ENCODE measurements at regions not wholly inside any gene's neighbourhood (a gene's known extent, or its start where the extent isn't known, plus 50 kb on each side); places are given as distances from the start of the nearest gene placed in this dataset.

DNA sequence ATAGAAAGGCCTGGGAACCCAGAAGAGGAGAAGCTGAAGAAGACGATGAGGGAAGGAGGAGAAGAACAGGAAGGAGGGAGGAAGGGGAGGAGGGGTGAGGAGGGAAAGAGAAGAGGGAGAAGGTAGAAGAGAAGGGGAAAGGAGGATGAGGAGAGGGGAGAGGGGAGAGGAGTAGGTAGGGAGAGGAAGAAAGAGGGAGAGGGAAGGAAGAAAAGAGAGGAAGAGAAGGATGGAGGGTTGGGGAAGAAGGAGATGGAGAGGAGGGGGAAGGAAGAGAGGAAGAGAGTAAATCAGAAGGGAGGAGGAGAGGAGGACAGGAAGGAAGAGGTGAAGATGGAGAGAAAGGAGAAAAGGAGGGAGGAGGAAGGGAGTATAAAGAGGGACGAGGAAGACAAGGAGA is 109.6 kb upstream of the IRX6 start:
- no peak for DNase-seq (ENCODE audit: low read depth in 3 of 3, low spot score in 1 of 3)

DNA sequence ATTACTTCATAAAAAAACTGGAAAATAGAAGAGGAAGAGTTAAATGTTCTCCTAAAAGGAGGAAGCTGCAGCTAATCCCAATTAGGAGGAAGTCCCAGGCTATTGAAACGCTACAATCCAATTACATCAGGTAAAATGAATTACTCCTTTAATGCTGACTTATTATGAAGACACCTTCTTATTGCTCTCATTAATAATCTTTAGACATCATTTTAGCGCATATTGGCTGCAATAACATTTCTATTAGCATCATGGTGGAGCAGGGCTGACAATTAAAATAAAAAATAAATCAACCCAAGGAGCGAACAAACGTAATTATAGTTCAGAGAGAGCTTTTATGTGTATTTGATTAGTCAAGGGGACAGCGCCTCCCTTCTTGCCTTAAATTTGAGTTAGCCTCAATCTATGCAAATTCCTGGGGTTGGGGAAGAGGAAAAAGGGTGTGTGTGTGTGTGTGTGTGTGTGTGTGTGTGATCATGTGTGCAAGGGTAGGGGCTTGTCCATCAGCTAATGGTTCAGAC is 109.0 kb upstream of the IRX6 start:
- no peak for DNase-seq (ENCODE audit: low read depth in 3 of 3, low spot score in 1 of 3)

DNA sequence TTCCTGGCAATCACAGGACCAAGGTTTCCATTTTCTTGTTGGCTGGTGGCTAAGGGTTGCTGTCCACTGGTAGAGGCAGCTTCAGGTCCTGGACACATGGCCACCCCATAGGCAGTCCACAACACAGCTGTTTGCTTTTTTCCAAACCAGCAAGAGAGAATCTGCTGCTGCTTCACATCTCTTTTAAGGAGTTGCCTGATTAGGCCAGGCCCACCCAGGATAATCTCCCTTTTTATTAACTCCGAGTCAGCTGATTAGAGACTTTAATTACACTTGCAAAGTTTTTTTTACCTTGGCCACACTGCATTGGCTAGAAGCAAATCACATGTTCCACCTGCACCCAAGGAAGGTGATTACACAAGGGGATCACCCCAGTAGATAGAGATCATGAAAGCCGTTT is 106.6 kb upstream of the IRX6 start:
- no peak for DNase-seq (ENCODE audit: low read depth in 3 of 3, low spot score in 1 of 3)

DNA sequence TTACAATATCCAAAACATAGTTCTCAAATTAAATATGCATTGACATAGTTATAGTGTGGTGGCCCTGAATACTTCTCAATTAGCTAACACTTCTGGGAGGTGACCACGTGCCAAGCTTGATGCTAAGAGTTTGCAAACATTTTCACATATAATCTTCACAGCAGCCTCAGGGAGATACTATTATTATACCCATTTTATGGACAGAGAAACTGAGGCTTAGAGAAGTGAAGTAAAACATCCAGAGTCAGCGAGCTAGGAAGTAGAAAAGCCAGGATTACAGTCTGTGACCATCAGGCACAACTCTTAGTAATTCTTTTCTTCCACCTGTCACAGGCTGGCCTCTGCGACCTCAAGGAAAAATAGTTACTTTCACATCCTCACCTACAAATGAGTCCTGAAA is 102.2 kb upstream of the IRX6 start:
- DNase-seq (ENCODE audit: low read depth in 3 of 3, low spot score in 1 of 3): no peak

DNA sequence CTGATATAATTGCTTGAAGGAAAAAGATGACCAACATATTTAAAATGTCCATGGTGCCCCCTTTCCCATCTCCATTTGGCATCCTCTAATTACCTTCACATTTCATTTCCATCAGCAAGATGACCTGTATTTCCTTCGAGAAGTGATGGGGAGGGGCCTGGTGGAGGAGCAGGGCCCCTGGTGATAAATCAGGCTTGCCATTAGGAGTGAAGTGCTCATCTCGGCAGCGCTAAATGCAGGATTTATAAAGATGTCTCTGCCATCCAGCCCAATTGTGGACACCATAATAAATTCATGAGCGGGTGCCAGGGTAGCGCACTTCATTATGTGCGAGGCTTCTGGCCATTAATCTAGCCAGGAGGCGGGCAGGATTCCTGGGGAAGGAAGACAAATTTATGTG is 101.5 kb upstream of the IRX6 start:
- no peak for DNase-seq (ENCODE audit: low read depth in 3 of 3, low spot score in 1 of 3)

DNA sequence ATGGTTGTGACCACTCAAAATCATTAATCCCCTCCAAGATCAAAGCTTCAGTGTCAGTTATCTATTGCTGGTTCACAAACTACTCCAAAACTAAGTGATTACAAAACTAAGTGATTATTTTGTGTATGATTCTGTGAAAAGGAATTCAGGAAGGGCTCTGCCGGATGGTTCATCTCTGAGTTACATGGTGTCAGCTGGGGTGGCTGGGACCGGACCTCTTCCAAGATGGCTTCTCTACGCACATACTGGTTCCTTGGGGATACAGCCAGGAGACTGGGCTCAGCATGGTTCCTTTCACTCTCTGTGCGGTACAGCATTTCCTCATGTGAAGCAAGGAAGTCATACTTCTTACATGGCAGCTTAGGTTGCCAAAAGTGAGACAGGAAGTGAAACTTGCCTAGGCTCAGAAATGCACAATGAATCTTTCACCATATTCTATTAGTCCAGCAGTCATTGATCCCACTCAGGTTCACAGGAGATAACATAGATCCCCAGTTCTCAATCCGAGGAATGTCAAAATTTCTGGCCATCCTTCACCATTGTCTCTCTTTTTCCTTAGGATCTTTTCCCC is 97.9 kb upstream of the IRX6 start:
- no peak for DNase-seq (ENCODE audit: low read depth in 3 of 3, low spot score in 1 of 3)

DNA sequence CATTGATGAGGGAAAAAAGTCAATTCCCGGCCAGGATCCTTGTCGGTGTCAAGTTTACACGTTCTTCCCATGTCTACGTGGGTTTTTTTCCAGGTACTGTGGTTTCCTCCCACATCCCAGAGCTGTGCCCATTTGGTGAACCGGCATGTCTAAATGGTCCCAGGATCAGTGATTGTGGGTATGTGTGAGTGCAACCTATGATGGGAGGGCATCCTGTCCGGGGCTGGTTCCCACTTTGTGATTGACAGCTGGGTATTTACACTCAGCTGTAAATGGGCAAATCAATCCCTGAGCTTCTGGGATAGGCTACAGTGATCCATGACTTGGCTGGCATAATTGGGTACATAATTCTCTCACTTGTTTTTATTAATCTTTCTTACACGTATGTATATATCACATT is 91.2 kb upstream of the IRX6 start:
- no peak for DNase-seq (ENCODE audit: low read depth in 3 of 3, low spot score in 1 of 3)

DNA sequence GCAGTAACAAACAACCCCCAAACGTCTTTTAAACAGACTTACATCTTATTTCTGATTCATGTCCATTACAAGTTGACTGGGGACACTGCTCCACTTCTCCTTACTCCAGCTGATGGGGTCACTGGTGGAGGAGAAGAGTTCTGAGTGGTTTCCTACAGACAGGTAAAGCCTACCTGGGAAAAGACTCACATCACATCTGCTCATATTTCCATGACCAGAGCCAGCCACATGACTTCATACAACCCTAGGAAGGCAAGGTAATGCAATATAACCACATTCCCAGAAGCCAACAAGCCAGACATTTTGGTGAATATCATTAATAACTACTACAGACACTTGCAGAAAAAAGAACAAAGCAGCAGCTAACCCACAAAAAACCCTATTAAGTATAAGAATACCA is 90.5 kb upstream of the IRX6 start:
- DNase-seq (ENCODE audit: low read depth in 3 of 3, low spot score in 1 of 3): no peak

DNA sequence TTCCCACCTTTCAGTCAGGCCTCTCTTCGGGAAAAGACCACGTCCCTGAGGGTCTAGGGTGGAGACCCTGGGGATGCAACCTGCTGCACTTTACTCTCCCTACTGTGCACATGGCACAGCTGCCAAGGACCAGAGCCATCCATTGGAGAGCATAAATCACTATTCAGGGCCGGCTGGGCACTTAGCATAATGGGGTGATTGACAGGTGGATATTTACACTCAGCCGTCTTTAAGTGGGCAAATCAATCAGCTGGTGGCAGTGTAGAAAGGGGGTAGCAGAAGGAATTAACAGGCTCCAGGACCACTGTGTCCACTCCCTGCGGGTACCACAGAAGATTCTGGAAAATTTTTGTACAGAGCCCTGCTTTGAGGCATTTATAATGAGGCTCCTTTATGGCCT is 87.3 kb upstream of the IRX6 start:
- DNase-seq (ENCODE audit: low read depth in 3 of 3, low spot score in 1 of 3): no peak

DNA sequence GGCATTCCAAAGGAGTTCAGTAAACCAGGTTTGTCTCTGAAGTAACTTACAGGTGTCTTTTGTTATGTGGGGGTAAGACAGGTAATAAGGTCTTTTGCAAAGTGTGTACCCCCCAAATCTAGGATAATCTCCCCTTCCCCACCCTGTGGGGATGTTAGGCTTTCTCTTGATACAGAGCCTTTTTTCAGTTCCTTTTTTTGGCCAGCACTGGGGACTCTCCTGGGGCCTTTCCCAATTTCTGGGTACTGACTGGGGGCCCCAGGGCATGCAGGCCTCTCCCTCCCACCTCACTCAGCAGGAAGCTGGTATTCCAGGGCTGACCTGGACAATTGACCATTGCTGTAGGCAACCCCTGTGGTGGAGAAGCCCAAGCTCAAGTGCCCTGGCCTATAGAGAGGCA is 84.3 kb upstream of the IRX6 start:
- DNase-seq (ENCODE audit: low read depth in 3 of 3, low spot score in 1 of 3): no peak

DNA sequence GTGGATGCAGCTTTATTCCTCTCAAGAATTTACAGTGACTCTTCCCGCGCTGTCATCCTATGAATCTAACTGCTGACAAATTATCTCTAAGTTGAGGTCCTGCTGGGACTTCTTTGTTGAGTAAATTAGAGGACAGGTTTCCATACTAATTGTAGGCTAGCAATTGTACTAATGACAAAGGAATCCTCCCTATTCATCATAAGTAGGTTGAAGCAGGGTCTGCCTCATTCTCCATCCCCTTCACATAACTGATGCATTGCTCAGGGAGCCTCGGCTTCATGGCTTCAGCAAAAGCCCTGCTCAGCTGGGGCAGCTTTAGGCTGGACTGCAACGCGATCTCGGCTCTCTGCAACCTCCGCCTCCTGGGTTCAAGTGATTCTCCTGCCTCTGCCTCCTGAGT is 83.1 kb upstream of the IRX6 start:
- DNase-seq (ENCODE audit: low read depth in 3 of 3, low spot score in 1 of 3): no peak

DNA sequence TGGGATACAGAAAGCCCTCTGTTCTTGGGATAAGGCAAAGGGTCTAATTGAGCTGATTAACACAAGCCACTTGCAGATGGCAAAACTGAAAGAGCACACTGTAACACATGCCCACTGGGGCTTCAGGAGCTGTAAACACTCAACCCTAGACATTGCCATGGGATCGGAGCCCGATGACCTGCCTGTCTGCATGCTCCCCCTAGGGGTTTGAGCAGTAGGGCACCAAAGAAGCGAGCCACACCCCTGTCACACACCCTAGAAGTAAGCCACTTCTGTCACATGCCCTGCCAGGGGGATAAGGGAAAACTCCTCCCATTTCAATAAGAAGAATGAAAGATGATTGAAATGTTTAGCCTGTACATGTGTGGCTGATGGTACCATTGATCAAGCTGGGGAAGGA is 81.3 kb upstream of the IRX6 start:
- DNase-seq (ENCODE audit: low read depth in 3 of 3, low spot score in 1 of 3): no peak

DNA sequence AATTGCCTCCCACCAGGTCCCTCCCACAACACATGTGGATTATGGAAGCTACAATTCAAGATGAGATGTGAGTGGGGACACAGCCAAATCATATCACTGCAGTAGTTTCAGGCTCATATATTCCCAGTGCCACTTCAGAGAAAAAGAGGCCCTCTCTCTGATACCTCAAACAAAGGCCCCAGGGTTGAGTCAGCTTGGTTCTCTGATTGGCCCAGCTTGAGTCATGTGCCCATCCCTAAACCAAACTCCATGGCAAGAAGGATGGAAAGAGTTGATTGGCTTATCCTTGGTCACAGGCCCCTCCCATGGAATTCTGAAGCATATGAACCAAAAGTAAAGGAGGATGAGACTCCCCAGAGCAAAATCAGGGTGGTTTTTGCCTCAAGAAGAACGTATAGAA is 75.9 kb upstream of the IRX6 start:
- no peak for DNase-seq (ENCODE audit: low read depth in 3 of 3, low spot score in 1 of 3)

DNA sequence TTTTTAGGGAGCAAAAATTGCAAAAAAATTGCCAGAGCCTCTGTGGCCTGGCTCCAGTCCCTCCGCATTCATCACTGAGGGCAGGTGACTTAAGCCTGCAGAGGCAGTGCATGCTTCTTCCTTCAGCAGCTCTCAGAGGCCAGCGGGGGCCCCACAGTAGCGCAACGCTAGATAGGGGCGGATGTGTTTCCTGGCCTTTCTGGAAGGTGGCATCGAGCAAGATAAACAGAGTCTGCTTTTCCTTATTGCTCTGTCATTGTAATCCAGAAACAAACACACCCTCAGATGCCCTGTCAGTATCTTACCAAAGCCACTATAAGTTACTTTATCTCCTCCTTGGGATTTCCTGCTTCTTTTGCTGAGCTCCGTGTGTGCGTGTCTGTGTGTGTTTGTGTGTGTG is 75.5 kb upstream of the IRX6 start:
- DNase-seq (ENCODE audit: low read depth in 3 of 3, low spot score in 1 of 3): no peak

DNA sequence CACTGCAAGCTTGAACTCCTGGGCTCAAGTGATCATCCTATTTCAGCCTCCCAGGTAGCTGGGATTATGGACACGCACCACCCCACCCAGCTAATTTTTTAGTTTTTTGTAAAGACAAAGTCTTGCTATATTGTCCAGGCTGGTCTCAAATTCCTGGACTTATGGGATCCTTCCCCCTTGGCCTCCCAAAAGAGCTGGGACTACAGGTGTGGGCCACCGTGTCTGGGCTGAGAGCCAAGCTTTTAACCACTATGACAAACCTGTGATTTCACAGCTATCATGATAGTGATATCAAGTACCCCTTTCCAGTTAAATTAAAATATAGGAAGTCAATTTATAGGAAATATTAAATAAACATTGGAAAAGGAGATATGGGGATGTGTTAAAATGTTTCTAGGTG is 74.6 kb upstream of the IRX6 start:
- no peak for DNase-seq (ENCODE audit: low read depth in 3 of 3, low spot score in 1 of 3)

DNA sequence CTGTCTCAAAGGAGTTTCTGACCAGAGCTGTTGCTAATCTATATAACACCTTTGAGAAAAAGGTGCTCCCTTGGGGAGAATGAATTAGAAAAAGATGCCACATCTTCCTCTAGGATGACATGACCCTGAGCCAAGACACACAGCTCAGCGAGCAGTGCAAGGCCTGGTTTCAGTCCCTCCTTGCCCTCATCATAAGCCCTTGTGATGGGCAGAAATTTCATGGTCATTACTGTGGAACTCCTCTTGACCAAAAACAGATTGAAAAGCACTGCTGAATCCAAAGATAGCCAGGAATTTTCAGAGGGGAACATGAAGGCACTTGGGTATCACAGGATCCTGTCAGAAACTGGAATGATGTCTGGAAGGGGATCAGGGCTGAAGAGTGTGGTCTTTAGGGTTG is 74.1 kb upstream of the IRX6 start:
- DNase-seq (ENCODE audit: low read depth in 3 of 3, low spot score in 1 of 3): no peak

DNA sequence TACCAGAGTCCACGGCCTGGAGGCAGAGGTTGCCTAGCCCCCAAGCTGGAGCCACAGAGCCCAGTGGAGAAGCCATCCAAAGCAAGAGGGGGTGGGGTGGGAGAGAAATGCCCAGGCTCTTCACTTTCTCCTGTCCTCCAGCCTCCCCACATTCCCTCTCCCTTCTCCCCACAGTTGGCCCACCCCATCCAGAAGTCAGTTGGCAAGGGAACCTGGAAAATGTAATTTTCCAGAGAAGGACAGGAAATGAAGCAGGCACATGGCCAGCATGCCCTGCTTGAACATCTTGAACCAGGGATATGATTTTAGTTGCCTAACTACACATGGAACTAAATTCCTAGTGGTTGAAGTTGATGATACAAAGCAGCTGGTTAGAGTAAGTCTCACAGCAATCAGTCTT is 73.3 kb upstream of the IRX6 start:
- no peak for DNase-seq (ENCODE audit: low read depth in 3 of 3, low spot score in 1 of 3)

DNA sequence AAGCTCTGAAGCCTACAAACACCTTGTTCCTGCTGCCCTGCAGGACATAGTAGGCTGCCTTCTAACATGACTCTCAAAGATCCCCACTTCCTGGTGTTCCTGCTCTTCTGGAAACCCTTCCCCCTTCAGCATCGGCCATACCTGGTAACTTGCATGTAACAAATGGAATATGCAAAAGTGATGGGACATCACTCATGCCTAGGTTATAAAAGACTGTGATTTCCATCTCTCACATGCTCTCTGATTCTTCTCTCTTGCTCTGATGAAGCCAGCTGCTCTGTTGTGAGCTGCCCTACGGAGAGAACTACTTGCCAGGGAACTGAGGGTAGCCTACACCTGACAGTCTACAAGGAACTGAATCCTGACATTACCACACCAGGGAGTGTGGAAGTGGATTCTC is 72.9 kb upstream of the IRX6 start:
- no peak for DNase-seq (ENCODE audit: low read depth in 3 of 3, low spot score in 1 of 3)

DNA sequence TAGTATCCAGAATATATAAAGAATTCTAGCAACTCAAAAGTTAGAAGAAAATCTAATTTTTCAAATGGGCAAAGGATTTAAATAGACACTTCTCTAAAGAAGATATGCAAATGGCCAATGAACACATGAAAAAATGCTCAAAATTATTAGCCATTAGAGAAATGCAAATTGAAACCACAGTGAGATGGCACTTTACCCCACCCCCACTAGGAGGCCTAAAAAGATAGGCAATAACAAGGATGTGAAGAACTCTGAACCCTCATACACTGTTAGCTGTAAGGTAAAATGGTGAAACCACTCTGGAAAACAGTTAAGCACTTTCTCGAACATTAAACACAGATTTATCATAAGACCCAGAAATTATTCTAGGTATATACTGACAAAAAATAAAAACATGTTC is 71.4 kb upstream of the IRX6 start:
- DNase-seq (ENCODE audit: low read depth in 3 of 3, low spot score in 1 of 3): no peak

DNA sequence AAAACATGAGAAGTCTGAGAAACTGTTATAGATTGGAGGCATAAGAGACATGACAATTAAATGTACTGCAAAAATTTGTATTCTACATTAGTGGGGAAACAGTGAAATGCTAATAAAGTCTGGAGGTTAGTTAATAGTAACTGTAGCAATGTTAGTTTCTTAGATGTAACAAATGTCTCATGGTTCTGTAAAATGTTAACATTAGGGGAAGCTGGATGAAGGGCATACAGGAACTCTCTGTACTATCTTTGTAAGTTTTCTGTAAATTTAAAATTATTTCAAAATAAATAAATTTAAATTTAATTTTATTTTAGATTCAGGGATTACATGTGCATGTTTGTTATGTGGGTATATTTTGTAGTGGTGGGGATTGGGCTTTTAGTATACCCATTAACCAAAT is 70.0 kb upstream of the IRX6 start:
- DNase-seq (ENCODE audit: low read depth in 3 of 3, low spot score in 1 of 3): no peak

DNA sequence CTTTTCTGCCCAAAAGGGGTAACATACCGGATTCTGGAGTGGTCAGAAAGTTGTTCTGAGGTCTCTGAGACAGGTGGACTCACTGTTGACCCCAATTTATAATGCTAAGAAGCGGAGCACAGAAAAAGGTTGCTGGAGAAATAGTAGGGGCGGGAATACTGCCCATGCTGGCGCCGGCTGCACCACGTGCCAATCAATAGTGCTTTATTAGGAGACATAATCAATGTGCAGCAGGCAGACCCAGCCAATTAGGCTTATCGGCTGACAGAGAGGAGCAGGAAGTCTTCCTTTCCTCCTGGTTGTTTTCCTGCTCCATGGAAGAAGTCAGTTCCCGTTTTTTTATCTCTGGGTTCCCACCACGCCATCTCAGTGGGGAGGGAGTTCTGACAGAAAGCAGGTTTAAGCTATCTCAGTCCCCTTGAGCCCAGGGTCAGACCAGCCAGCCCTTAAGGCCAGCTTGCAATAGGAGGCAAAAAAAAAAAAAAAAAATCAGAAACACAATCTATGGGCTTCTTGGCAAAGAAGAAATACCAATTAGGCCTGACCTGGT is 68.2 kb upstream of the IRX6 start:
- no peak for DNase-seq (ENCODE audit: low read depth in 3 of 3, low spot score in 1 of 3)

DNA sequence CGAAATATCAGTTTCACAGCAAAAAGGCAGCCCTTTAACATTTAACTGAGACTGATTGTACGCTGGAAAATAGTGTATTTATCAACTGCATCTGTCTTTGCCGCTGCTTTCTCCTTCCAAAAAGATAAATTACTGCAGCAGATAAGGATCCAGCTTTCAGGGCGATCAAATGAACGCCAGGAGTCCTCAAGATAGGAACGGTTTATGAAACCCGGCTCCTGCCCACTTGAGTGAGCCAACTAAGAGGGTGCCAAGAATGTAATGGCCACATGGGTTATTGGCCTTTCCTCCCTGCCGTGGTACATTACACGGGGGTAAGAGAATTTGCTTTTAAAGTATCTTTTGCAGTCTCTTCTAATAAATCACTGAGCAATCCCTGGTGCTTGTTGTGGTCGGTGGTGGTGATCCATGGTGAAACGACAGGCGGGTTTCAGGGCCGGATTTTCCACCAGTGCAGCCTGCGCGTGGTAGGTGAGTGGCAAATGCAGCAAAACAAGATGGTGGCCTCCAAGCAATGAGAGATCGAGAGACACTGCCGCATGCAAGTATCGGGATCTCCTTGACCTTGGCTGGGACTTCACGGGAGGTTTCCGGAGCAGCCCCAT is 67.5 kb upstream of the IRX6 start:
- no peak for DNase-seq (ENCODE audit: low read depth in 3 of 3, low spot score in 1 of 3)

DNA sequence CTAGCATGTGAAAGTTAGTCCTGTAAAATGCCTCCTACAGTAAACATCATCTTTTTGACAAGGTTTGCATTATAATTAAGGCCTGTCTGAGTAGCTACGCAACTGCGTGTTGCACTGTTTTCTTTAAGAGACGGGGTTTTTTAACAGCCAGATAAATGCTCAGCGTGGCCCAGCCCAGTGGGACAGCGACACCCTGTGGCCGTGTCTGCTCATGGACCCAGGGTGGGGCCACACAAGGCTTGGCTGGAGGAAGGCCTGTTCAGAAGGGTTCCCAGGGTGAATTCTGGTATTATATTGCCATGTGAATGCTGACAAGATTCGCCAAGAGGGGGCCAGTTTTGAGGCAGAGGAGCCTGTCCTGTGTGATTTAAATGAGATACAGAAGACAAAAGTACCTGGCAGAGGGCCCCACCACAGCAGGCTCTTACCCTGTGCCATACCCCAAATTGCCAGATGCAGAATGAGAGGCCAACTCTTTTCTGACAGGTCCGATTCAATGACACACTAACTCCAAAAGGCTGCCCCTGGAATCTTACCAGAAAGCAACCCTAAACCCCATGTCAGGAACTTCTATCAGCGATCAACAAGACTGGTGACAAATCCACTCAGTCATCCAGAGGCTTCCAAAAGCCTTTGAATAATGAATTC is 65.9 kb upstream of the IRX6 start:
- DNase-seq (ENCODE audit: low read depth in 3 of 3, low spot score in 1 of 3): peak in 1 of 3 donors; percentile 25
